AG04450 (cell line): ENCODE measurements at regions not wholly inside any gene's neighbourhood (a gene's known extent, or its start where the extent isn't known, plus 50 kb on each side); places are given as distances from the start of the nearest gene placed in this dataset.

ENCODE experiments used
- CTCF ChIA-PET: fragments of 300-600, 350-600 bp; formaldehyde crosslinking; extraction: SDS; loops from one replicate; lab custom pipeline; 2022; ENCODE audit warnings: antibody characterized with exemption, inconsistent platforms; lab: Charles Lee
- POLR2A ChIA-PET: fragments of 350-600 bp; formaldehyde crosslinking; extraction: SDS; loops from one replicate; lab custom pipeline; 2021; ENCODE audit warnings: antibody characterized with exemption, inconsistent platforms; lab: Yijun Ruan, JAX
- DNase-seq: peaks from one replicate; pipeline ENCODE4 v3.0.0-alpha.2; 2011; ENCODE audit warnings: low read depth, low spot score
- H3K27ac ChIP-seq: one replicate; pipeline ENCODE4 v1.5.1; 2012; ENCODE audit warnings: low read depth, low read length, control low read depth
- H3K27me3 ChIP-seq: one replicate; pipeline ENCODE4 v1.6.0; 2012; ENCODE audit warnings: low read length; ENCODE audit not compliant: control insufficient read depth, insufficient read depth
- H3K4me3 ChIP-seq: 2 replicates; pipeline ENCODE4 v1.5.1; 2011; ENCODE audit warnings: mild to moderate bottlenecking, low read depth, low read length, control low read depth
- H3K9me3 ChIP-seq: 2 replicates; pipeline ENCODE4 v1.5.1; 2012; ENCODE audit warnings: low read length; ENCODE audit not compliant: control insufficient read depth, insufficient read depth
- CTCF ChIP-seq: IDR thresholded peaks from 2 replicates; pipeline ENCODE4 v1.5.1; 2011; ENCODE audit warnings: low read depth, low read length, control low read depth, inconsistent platforms

- Histone ChIP-seq H3K27ac (no peak overlapping the region), H3K9me3 (no peaks in the 10 kb centered on the region), H3K4me3 (no peak overlapping the region), H3K27me3 (no peaks in the 10 kb centered on the region)
- TF ChIP-seq CTCF = no peak
- no peak for DNase-seq
- CTCF ChIA-PET = interaction anchor here (0.6 kb wide), 1 partner anchor 196 kb away, joined by 3 read pairs; no protein-coding TSS in a partner anchor
- POLR2A ChIA-PET = no interaction called here
Measured at GRCh38 chr13:74442751-74443150, 308.5 kb upstream of the KLF12 start.

- H3K4me3 ChIP-seq = no peak overlapping the region
- H3K27me3 ChIP-seq = no peaks in the 10 kb centered on the region
- ChIA-PET CTCF (no interaction called here), POLR2A (no interaction called here)
- no peak overlapping the region for H3K27ac ChIP-seq
- DNase-seq = no peak
- TF ChIP-seq CTCF = no peak
- no peaks in the 10 kb centered on the region for H3K9me3 ChIP-seq
Measured at GRCh38 chr13:74438901-74439300, 304.7 kb upstream of the KLF12 start.

GRCh38 chr13:74434782-74435181 lies 300.6 kb upstream of the KLF12 start:
- ChIA-PET CTCF (no interaction called here), POLR2A (no interaction called here)
- no peak for DNase-seq
- no peak for TF ChIP-seq CTCF
- Histone ChIP-seq H3K27me3 (no peaks in the 10 kb centered on the region), H3K9me3 (no peaks in the 10 kb centered on the region), H3K4me3 (no peak overlapping the region), H3K27ac (no peak overlapping the region)

- H3K9me3 ChIP-seq = no peaks in the 10 kb centered on the region
- DNase-seq = no peak
- no peak for TF ChIP-seq CTCF
- ChIA-PET CTCF (no interaction called here), POLR2A (no interaction called here)
- no peak overlapping the region for H3K27ac ChIP-seq
- no peak overlapping the region for H3K4me3 ChIP-seq
- H3K27me3 ChIP-seq = no peaks in the 10 kb centered on the region
Measured at GRCh38 chr13:74424455-74424854, 290.3 kb upstream of the KLF12 start.

GRCh38 chr13:74423434-74423833 lies 289.2 kb upstream of the KLF12 start:
- Histone ChIP-seq H3K4me3 (no peak overlapping the region), H3K27me3 (no peaks in the 10 kb centered on the region), H3K9me3 (no peaks in the 10 kb centered on the region), H3K27ac (no peak overlapping the region)
- no peak for TF ChIP-seq CTCF
- DNase-seq = no peak
- ChIA-PET CTCF (interaction anchor here (0.7 kb wide), 1 partner anchor 17 kb away, joined by 3 read pairs; no protein-coding TSS in a partner anchor), POLR2A (no interaction called here)
